Naive thymus-derived CD8-positive, alpha-beta T cell (primary cell): ENCODE measurements at regions not wholly inside any gene's neighbourhood (a gene's known extent, or its start where the extent isn't known, plus 50 kb on each side); places are given as distances from the start of the nearest gene placed in this dataset.

Experiments
- ATAC-seq, 2 donors: fragments of 150-1000 bp; cut with Tn5 transposase in 1 of 2; sonication (Bioruptor Pico), chemical (Tn5 transposase) in 1 of 2; 1 replicate in 1 of 2; 2 replicates in 1 of 2; pipeline ENCODE4 v1.10.0; 2021; ENCODE audit warnings: mild to moderate bottlenecking in 2 of 2, moderate library complexity in 2 of 2
- POLR2A ChIA-PET: fragments of 350-600 bp; sonication (Branson Sonifier 250); formaldehyde crosslinking; loops from one replicate; lab custom pipeline; 2021; ENCODE audit warnings: antibody characterized with exemption; lab: Charles Lee
- DNase-seq, 10 donors: peaks; one replicate each; pipeline versions ENCODE4 v3.0.0 to v3.0.0-alpha.2; 2020 to 2022
- H3K27ac Mint-ChIP-seq, 10 donors: one replicate each; pipeline ENCODE4 v1.8.0; 2020 to 2022; ENCODE audit warnings: mild to moderate bottlenecking in 10 of 10, mixed read lengths in 10 of 10, moderate library complexity in 4 of 10, inconsistent platforms in 1 of 10
- H3K27me3 Mint-ChIP-seq, 5 donors: one replicate each; pipeline ENCODE4 v1.8.0; 2021 to 2022; ENCODE audit warnings: mixed read lengths in 5 of 5
- H3K36me3 Mint-ChIP-seq, 3 donors: one replicate each; pipeline ENCODE4 v1.8.0; 2020 to 2022; ENCODE audit warnings: mixed read lengths in 3 of 3, mild to moderate bottlenecking in 2 of 3, inconsistent platforms in 1 of 3
- H3K4me1 Mint-ChIP-seq, 4 donors: one replicate each; pipeline ENCODE4 v1.8.0; 2021 to 2022; ENCODE audit warnings: mixed read lengths in 4 of 4
- H3K4me3 Mint-ChIP-seq, 10 donors: one replicate each; pipeline ENCODE4 v1.8.0; 2020 to 2022; ENCODE audit warnings: mild to moderate bottlenecking in 10 of 10, mixed read lengths in 10 of 10, moderate library complexity in 6 of 10, inconsistent platforms in 1 of 10
- H3K9me3 Mint-ChIP-seq, 9 donors: one replicate each; pipeline ENCODE4 v1.8.0; 2020 to 2022; ENCODE audit warnings: mixed read lengths in 9 of 9, mild to moderate bottlenecking in 3 of 9, inconsistent platforms in 1 of 9, moderate library complexity in 1 of 9

GRCh38 chr6:104421650-104422049 lies 438.1 kb downstream of the HACE1 start:
- H3K4me3 Mint-ChIP-seq = no peak overlapping the region
- H3K36me3 Mint-ChIP-seq = peaks cover 0 to 4% (median 0%) of the 10 kb centered on the region in 3 donors
- peaks cover 5 to 34% (median 11%) of the 10 kb centered on the region in 9 donors for H3K9me3 Mint-ChIP-seq
- no peak overlapping the region for H3K27ac Mint-ChIP-seq
- POLR2A ChIA-PET = no interaction called here
- no peaks in the 10 kb centered on the region for H3K4me1 Mint-ChIP-seq
- no peak for DNase-seq
- H3K27me3 Mint-ChIP-seq = peaks cover 0 to 22% (median 3%) of the 10 kb centered on the region in 5 donors
- ATAC-seq = no peak

DNA sequence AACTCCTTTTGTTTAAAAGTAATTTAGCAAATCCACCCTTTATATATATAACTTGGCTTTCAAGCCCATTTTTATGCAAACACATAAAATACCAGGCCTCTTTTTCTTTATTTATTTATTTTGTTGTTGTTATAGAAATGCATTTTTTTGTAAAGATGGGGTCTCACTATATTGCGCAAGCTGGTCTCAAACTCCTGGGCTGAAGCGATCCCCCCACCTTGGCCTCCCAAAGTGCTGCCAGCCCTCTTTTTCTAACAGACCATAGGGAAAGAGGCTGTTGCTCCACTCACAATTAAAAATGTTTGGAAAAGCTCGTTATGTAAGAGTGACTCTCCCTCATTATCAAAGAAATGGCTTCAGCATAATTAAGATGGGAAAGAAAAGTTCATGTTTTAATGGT lies 440.9 kb downstream of the HACE1 start:
- peaks cover 0 to 17% (median 3%) of the 10 kb centered on the region in 5 donors for H3K27me3 Mint-ChIP-seq
- H3K27ac Mint-ChIP-seq = no peak overlapping the region
- H3K4me1 Mint-ChIP-seq = no peaks in the 10 kb centered on the region
- peaks cover 0 to 4% (median 0%) of the 10 kb centered on the region in 3 donors for H3K36me3 Mint-ChIP-seq
- DNase-seq (no peak), ATAC-seq (no peak)
- POLR2A ChIA-PET = no interaction called here
- H3K9me3 Mint-ChIP-seq = peaks cover 2 to 28% (median 9%) of the 10 kb centered on the region in 9 donors
- H3K4me3 Mint-ChIP-seq = no peak overlapping the region

DNA sequence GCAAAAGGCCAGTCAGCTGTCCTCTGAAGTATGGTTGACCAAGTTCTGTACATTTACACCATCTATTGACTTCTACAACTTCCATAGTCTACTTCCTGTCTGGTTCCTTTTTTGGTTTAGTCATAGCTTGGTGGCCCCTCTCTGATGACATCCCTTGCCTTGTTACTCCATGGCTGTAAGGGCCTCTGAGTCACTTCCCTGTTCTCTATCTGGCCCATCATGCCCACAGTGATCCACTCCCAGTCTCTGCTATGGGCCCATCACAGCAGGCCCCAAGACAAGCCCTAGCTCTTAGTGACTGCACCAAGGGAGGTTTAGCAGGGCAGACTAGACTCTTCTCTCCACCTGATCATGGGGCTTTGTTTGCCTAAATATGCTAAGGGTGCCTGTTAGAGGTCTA lies 441.6 kb downstream of the HACE1 start:
- Mint-ChIP-seq H3K36me3 (peaks cover 0 to 4% (median 0%) of the 10 kb centered on the region in 3 donors), H3K4me1 (no peaks in the 10 kb centered on the region), H3K4me3 (no peak overlapping the region), H3K9me3 (peaks cover 2 to 21% (median 6%) of the 10 kb centered on the region in 9 donors), H3K27me3 (peaks cover 0 to 17% (median 3%) of the 10 kb centered on the region in 5 donors), H3K27ac (no peak overlapping the region)
- POLR2A ChIA-PET = no interaction called here
- ATAC-seq (no peak), DNase-seq (no peak)

DNA sequence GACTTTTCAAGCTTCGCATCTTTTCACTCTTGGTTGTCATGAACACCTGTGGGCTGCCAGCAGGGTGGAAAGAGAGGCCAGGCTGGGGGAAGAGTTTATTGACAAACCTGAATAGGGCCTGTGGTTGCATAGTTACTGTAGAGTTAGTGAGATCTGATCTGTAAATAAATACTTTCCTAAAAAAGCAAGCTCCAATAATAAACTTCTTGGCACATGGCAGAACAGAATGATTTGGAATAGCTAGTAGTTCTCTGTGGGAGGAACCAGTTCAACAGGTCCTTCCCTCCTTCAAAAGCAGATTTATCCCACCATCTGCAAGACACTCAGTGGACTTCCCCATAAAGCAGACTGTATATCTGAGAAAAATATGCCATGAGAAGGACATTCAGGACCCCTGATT lies 445.0 kb downstream of the HACE1 start:
- ATAC-seq (no peak), DNase-seq (no peak)
- Mint-ChIP-seq H3K36me3 (peaks cover 0 to 4% (median 0%) of the 10 kb centered on the region in 3 donors), H3K27me3 (peaks cover 0 to 10% (median 0%) of the 10 kb centered on the region in 5 donors), H3K4me3 (no peak overlapping the region), H3K4me1 (no peaks in the 10 kb centered on the region), H3K27ac (no peak overlapping the region), H3K9me3 (peaks cover 0 to 8% (median 3%) of the 10 kb centered on the region in 9 donors)
- POLR2A ChIA-PET = no interaction called here

DNA sequence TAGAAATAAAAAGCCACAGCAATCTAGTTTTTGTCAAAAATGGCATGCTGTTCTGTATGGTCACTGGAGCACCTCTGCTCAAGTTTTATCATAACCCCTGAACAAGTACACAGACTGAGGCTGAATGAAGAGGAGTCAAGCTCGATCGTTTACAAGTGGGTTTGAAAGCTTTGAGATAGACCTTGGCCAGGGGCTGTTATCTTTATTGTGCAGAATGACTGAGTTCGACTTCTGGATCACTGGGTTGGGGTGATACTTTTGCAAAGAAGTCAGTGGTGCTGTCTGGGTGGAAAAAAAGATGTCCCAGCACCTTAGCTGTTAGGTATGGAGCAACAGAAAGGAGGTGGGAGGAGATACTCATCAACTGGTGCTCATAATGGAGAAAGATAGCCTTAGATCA lies 446.0 kb downstream of the HACE1 start:
- H3K36me3 Mint-ChIP-seq = no peaks in the 10 kb centered on the region
- POLR2A ChIA-PET = no interaction called here
- peaks cover 0 to 7% (median 0%) of the 10 kb centered on the region in 9 donors for H3K9me3 Mint-ChIP-seq
- H3K4me1 Mint-ChIP-seq = no peaks in the 10 kb centered on the region
- peaks cover 0 to 5% (median 0%) of the 10 kb centered on the region in 5 donors for H3K27me3 Mint-ChIP-seq
- ATAC-seq (no peak), DNase-seq (no peak)
- H3K27ac Mint-ChIP-seq = no peak overlapping the region
- no peak overlapping the region for H3K4me3 Mint-ChIP-seq

DNA sequence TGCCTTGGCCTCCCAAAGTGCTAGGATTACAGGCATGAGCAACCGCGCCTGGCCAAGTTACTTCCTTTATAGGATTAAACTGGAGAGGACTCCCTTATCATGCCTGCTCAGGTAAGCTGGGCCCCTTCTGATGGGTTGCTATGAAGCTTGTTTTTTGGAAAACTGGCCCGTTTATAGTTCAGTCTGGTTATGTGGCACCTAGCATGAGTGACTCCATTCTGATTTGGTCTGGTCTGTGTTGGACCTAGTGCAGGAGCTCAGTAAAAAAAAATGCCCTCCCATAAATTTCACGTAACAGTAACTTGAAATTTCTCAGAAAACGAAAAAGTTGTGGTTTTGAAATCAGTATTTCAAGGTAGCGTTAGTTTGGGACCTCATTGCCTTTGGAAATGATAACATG lies 448.4 kb downstream of the HACE1 start:
- Mint-ChIP-seq H3K27me3 (no peaks in the 10 kb centered on the region), H3K36me3 (no peaks in the 10 kb centered on the region), H3K9me3 (peaks cover 0 to 7% (median 0%) of the 10 kb centered on the region in 9 donors), H3K27ac (no peak overlapping the region), H3K4me3 (no peak overlapping the region), H3K4me1 (no peaks in the 10 kb centered on the region)
- DNase-seq = no peak
- no peak for ATAC-seq
- POLR2A ChIA-PET = no interaction called here

GRCh38 chr6:104409913-104410312 lies 449.8 kb downstream of the HACE1 start:
- H3K9me3 Mint-ChIP-seq = peaks cover 0 to 7% (median 0%) of the 10 kb centered on the region in 9 donors
- no peak overlapping the region for H3K4me3 Mint-ChIP-seq
- no peaks in the 10 kb centered on the region for H3K4me1 Mint-ChIP-seq
- H3K27me3 Mint-ChIP-seq = no peaks in the 10 kb centered on the region
- H3K27ac Mint-ChIP-seq = no peak overlapping the region
- POLR2A ChIA-PET = no interaction called here
- no peaks in the 10 kb centered on the region for H3K36me3 Mint-ChIP-seq
- ATAC-seq (no peak), DNase-seq (no peak)

- H3K27ac Mint-ChIP-seq = no peak overlapping the region
- no peak for DNase-seq
- H3K36me3 Mint-ChIP-seq = no peaks in the 10 kb centered on the region
Measured at GRCh38 chr6:104407957-104408356, 451.8 kb downstream of the HACE1 start.

GRCh38 chr6:104404377-104404776 lies 455.3 kb downstream of the HACE1 start:
- Mint-ChIP-seq H3K36me3 (no peaks in the 10 kb centered on the region), H3K9me3 (peaks cover 0 to 3% (median 0%) of the 10 kb centered on the region in 9 donors), H3K4me1 (no peaks in the 10 kb centered on the region), H3K27me3 (no peaks in the 10 kb centered on the region), H3K27ac (no peak overlapping the region), H3K4me3 (no peak overlapping the region)
- POLR2A ChIA-PET = no interaction called here
- no peak for ATAC-seq
- DNase-seq = no peak

More at GRCh38 chr6:104407957-104408356, 451.8 kb downstream of the HACE1 start:
- Mint-ChIP-seq H3K4me1 (no peaks in the 10 kb centered on the region), H3K9me3 (peaks cover 0 to 5% (median 0%) of the 10 kb centered on the region in 9 donors), H3K27me3 (no peaks in the 10 kb centered on the region), H3K4me3 (no peak overlapping the region)
- POLR2A ChIA-PET = interaction anchor here (0.5 kb wide), 1 partner anchor 512 kb away, joined by 3 read pairs; no protein-coding TSS in a partner anchor
- ATAC-seq = no peak

DNA sequence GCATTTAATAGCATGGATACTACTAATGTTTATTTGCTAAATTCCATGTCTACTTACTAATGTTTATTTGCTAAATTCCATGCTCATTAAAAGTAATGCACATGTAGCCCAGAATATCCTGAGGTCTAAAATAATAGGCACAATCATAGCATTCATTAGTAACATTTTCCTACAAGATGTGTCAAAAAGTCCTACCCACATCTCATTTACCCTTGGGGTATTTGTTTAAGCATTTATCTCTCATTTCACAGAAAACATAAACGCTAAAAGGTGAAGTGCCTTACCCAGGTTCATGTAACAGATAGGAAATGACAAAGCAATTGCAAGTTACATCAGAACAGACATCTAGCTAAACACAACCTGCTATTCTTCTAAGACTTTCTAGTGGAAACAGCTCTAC lies 457.1 kb downstream of the HACE1 start:
- no peak for DNase-seq
- no peak overlapping the region for H3K27ac Mint-ChIP-seq
- no peaks in the 10 kb centered on the region for H3K36me3 Mint-ChIP-seq
- peaks cover 0 to 3% (median 0%) of the 10 kb centered on the region in 9 donors for H3K9me3 Mint-ChIP-seq
- H3K4me1 Mint-ChIP-seq = no peaks in the 10 kb centered on the region
- no peaks in the 10 kb centered on the region for H3K27me3 Mint-ChIP-seq
- H3K4me3 Mint-ChIP-seq = no peak overlapping the region
- ATAC-seq = no peak
- POLR2A ChIA-PET = no interaction called here

DNA sequence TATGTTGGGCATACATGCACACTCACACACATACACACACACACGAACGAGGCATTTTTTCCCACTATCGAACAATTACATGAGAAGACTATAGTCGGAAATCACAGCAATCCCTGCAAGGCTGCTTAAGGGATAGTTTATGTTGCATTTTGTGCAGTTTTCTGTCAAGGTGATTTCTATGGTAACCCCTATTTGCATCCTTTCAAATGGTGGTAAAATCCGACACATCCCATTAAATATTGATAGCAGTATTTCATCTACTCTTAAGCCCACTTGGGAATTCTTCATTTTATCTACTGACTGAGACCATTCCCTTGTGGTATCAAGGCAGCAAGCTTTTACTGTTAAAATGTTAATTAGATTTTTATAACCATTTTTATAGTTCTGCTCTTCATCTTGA lies 457.8 kb downstream of the HACE1 start:
- no peaks in the 10 kb centered on the region for H3K4me1 Mint-ChIP-seq

DNA sequence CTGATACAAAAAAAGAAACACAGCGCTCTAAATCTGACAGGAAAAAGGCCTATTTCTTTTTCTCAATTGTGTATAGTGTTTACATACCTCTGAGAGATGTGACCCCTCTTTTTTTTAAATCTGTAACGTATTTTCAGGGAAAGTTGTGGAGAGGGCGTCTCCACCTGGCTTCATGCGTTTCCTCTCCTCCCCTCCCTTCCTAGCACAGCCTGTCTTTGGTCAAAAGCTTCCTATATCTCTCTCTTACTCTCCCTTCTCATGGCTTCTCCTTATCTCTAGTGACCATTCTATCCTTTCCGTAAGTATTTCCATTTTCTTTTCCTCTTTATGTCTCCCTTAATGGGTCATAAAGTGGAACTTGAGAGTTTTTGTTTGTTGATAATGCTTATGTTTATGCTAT lies 458.9 kb downstream of the HACE1 start:
- no peaks in the 10 kb centered on the region for H3K36me3 Mint-ChIP-seq
- H3K9me3 Mint-ChIP-seq = peaks cover 0 to 5% (median 0%) of the 10 kb centered on the region in 9 donors
- no peaks in the 10 kb centered on the region for H3K4me1 Mint-ChIP-seq
- ATAC-seq (no peak), DNase-seq (no peak)
- no peak overlapping the region for H3K27ac Mint-ChIP-seq
- no peak overlapping the region for H3K4me3 Mint-ChIP-seq
- H3K27me3 Mint-ChIP-seq = no peaks in the 10 kb centered on the region
- POLR2A ChIA-PET = no interaction called here

More for the DNA sequence above, 457.8 kb downstream of the HACE1 start:
- no peak for DNase-seq
- ATAC-seq = no peak
- POLR2A ChIA-PET = no interaction called here
- Mint-ChIP-seq H3K9me3 (peaks cover 0 to 1% (median 0%) of the 10 kb centered on the region in 9 donors), H3K4me3 (no peak overlapping the region), H3K27me3 (no peaks in the 10 kb centered on the region), H3K36me3 (no peaks in the 10 kb centered on the region), H3K27ac (no peak overlapping the region)

DNA sequence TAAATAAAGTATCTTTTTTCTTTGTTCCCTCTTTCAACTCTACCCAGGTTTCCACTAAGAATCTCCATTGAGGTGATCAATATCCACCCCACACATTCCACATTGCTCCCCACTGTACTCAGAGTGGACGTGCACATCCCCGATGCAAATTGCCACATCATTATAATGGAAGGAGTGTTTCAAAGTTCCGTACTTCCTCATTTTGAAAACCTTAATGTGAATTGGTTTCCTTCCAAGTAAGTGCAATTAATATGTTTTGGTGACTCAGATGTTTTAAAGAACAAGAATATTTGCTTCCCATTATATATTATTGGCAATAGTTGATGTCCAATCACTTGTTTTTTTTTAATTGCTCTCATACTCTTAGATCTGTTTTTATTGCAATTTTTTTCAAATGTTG lies 463.6 kb downstream of the HACE1 start:
- Mint-ChIP-seq H3K36me3 (no peaks in the 10 kb centered on the region), H3K9me3 (peaks cover 0 to 11% (median 0%) of the 10 kb centered on the region in 9 donors)

DNA sequence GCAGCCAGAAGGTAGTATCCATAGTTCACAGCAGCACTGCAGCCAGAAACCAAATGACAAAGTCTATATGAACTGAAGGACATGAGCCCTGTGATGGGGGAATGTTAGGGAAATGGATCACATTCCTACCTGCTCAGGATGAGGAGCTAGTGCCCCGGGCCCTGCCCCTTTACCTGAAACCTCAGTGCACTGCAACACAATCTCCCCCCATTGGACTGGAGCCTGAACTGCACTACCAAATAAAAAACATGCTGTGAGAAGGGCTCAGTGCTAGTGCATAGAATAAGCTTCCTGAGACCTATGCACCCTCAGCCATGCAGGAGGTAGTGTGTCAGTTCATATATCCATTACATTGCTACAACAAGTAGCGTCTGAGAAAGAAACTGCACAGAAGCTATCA lies 477.8 kb downstream of the HACE1 start:
- ATAC-seq (no peak), DNase-seq (no peak)
- Mint-ChIP-seq H3K36me3 (no peaks in the 10 kb centered on the region), H3K9me3 (peaks cover 0 to 17% (median 4%) of the 10 kb centered on the region in 9 donors), H3K27me3 (no peaks in the 10 kb centered on the region), H3K4me1 (no peaks in the 10 kb centered on the region), H3K27ac (no peak overlapping the region), H3K4me3 (no peak overlapping the region)
- POLR2A ChIA-PET = no interaction called here

More for the DNA sequence above, 463.6 kb downstream of the HACE1 start:
- H3K27me3 Mint-ChIP-seq = no peaks in the 10 kb centered on the region
- H3K4me1 Mint-ChIP-seq = no peaks in the 10 kb centered on the region
- no peak overlapping the region for H3K27ac Mint-ChIP-seq
- H3K4me3 Mint-ChIP-seq = no peak overlapping the region
- POLR2A ChIA-PET = no interaction called here
- DNase-seq (no peak), ATAC-seq (no peak)
